SK-N-SH (cell line): ENCODE measurements at regions not wholly inside any gene's neighbourhood (a gene's known extent, or its start where the extent isn't known, plus 50 kb on each side); places are given as distances from the start of the nearest gene placed in this dataset.
"Not testable (repeated sequence)": the region's sequence is repeated elsewhere in the genome, so short reads cannot be mapped to it uniquely, and the experiment has no call there.

ENCODE experiments used
- CTCF ChIA-PET: fragments of 300-600, 350-600 bp; formaldehyde crosslinking; extraction: SDS; loops from one replicate; lab custom pipeline; 2021; lab: Yijun Ruan, JAX
- POLR2A ChIA-PET: fragments of 350-600 bp; sonication (Branson Sonifier 250); formaldehyde crosslinking; extraction: SDS; loops from one replicate; lab custom pipeline; 2020; ENCODE audit warnings: antibody characterized with exemption, inconsistent platforms; lab: Yijun Ruan, JAX
- DNase-seq: peaks from one replicate; pipeline ENCODE4 v3.0.0; 2012
- H2AFZ ChIP-seq: fragments of 200-600 bp; sonication (generic); 2 replicates; pipeline ENCODE4 v1.8.1; 2016; ENCODE audit warnings: antibody characterized with exemption, mild to moderate bottlenecking, low read depth
- H3F3A ChIP-seq: fragments of 200-600 bp; sonication (generic); replicated peaks from 2 replicates; pipeline ENCODE3; 2016; ENCODE audit warnings: antibody characterized with exemption, mild to moderate bottlenecking; ENCODE audit not compliant: insufficient read depth
- H3K27ac ChIP-seq, 2 experiments: fragments of 200-500 bp in 1 of 2; fragments of 200-600 bp in 1 of 2; sonication (Bioruptor generic) in 1 of 2; sonication (generic), shearing (Covaris generic) in 1 of 2; 2 replicates each; pipeline versions ENCODE4 v1.5.1 to v1.6.1; 2014 to 2016; ENCODE audit warnings: low read depth in 2 of 2, inconsistent platforms in 1 of 2, low read length in 1 of 2, mild to moderate bottlenecking in 1 of 2, mixed read lengths in 1 of 2
- H3K27me3 ChIP-seq: fragments of 200-600 bp; sonication (generic), shearing (Covaris generic); 2 replicates; pipeline ENCODE4 v1.6.1; 2016; ENCODE audit warnings: mixed run types; ENCODE audit not compliant: insufficient read depth
- H3K36me3 ChIP-seq, 2 experiments: fragments of 200-500 bp in 1 of 2; fragments of 200-600 bp in 1 of 2; sonication (Bioruptor generic) in 1 of 2; sonication (generic) in 1 of 2; replicated peaks in 1 of 2; 2 replicates each; pipeline versions ENCODE3 to v1.5.1; 2014 to 2016; ENCODE audit warnings: low read length in 1 of 2, mild to moderate bottlenecking in 1 of 2; ENCODE audit not compliant: insufficient read depth in 2 of 2, control insufficient read depth in 1 of 2
- H3K4me1 ChIP-seq, 2 experiments: fragments of 200-500 bp in 1 of 2; fragments of 200-600 bp in 1 of 2; sonication (Bioruptor generic) in 1 of 2; sonication (generic), shearing (Covaris generic) in 1 of 2; 2 replicates each; pipeline versions ENCODE4 v1.5.1 to v1.6.1; 2014 to 2016; ENCODE audit warnings: low read depth in 1 of 2, low read length in 1 of 2, mixed run types in 1 of 2; ENCODE audit not compliant: insufficient read depth in 2 of 2, control insufficient read depth in 1 of 2
- H3K4me2 ChIP-seq: fragments of 200-600 bp; sonication (generic), shearing (Covaris generic); 2 replicates; pipeline ENCODE4 v1.6.1; 2017; ENCODE audit warnings: mixed run types
- H3K4me3 ChIP-seq, 2 experiments: fragments of 200-500 bp in 1 of 2; fragments of 200-600 bp in 1 of 2; sonication (Bioruptor generic) in 1 of 2; sonication (generic), shearing (Covaris generic) in 1 of 2; 2 replicates each; pipeline versions ENCODE4 v1.5.1 to v1.8.1; 2014 to 2016; ENCODE audit warnings: low read depth in 2 of 2, inconsistent platforms in 1 of 2, low read length in 1 of 2, mild to moderate bottlenecking in 1 of 2, mixed read lengths in 1 of 2, moderate library complexity in 1 of 2
- H3K79me2 ChIP-seq: fragments of 200-600 bp; sonication (generic); 2 replicates; pipeline ENCODE4 v1.8.1; 2017; ENCODE audit warnings: mild to moderate bottlenecking; ENCODE audit not compliant: insufficient read depth
- H3K9ac ChIP-seq: fragments of 200-600 bp; sonication (generic); 2 replicates; pipeline ENCODE4 v1.6.1; 2017; ENCODE audit warnings: mixed run types
- H3K9me2 ChIP-seq: fragments of 200-600 bp; sonication (generic); 2 replicates; pipeline ENCODE4 v1.6.1; 2017; ENCODE audit warnings: mixed run types
- H3K9me3 ChIP-seq: fragments of 200-600 bp; sonication (generic); 2 replicates; pipeline ENCODE4 v1.6.1; 2017; ENCODE audit warnings: mixed run types, mild to moderate bottlenecking, moderate library complexity
- H4K20me1 ChIP-seq: fragments of 200-600 bp; sonication (generic); 2 replicates; pipeline ENCODE4 v1.6.1; 2017; ENCODE audit warnings: mild to moderate bottlenecking, mixed run types; ENCODE audit not compliant: insufficient read depth
- ELF1 ChIP-seq: IDR thresholded peaks from 2 replicates; pipeline ENCODE4 v1.4.0; 2012
- EP300 ChIP-seq, 2 experiments: IDR thresholded peaks; 2 replicates each; pipeline versions ENCODE4 v1.4.0 to v1.6.1; 2012; ENCODE audit warnings: borderline replicate concordance in 1 of 2, low read depth in 1 of 2, low read length in 1 of 2
- JUND ChIP-seq: IDR thresholded peaks from 2 replicates; pipeline ENCODE4 v1.4.0; 2012
- MXI1 ChIP-seq: IDR thresholded peaks from 2 replicates; pipeline ENCODE4 v1.6.1; 2012; ENCODE audit warnings: mild to moderate bottlenecking, low read depth, low read length, improper control_type of control experiment
- NRF1 ChIP-seq: IDR thresholded peaks from 2 replicates; pipeline ENCODE4 v1.6.1; 2012; ENCODE audit warnings: low read depth, mild to moderate bottlenecking, low read length
- RFX5 ChIP-seq: IDR thresholded peaks from 2 replicates; pipeline ENCODE4 v1.6.1; 2012; ENCODE audit warnings: mild to moderate bottlenecking, improper control_type of control experiment, low read length
- TAF1 ChIP-seq: IDR thresholded peaks from 2 replicates; pipeline ENCODE4 v1.6.1; 2012; ENCODE audit warnings: low read depth, mild to moderate bottlenecking, low read length, moderate library complexity, borderline replicate concordance
- TEAD4 ChIP-seq: IDR thresholded peaks from 2 replicates; pipeline ENCODE4 v1.4.0; 2012; ENCODE audit warnings: mild to moderate bottlenecking, borderline replicate concordance; ENCODE audit not compliant: insufficient read depth
- ZBTB33 ChIP-seq: IDR thresholded peaks from 2 replicates; pipeline ENCODE4 v1.4.0; 2012; ENCODE audit warnings: low read depth, borderline replicate concordance
- WGBS: methylation state at CpG from one replicate; pipeline ENCODE4 v1.1.6; 2017; ENCODE audit warnings: low lambda C conversion rate; 5-methylcytosine and 5-hydroxymethylcytosine counted together

GRCh38 chr11:134942681-134943080 lies 530.6 kb upstream of the B3GAT1 start (continued):
- TF ChIP-seq MXI1 (no peak), JUND (no peak), ELF1 (no peak), ZBTB33 (no peak), TAF1 (no peak)

GRCh38 chr11:134941936-134942600 lies 530.0 kb upstream of the B3GAT1 start:
- H3K4me3 ChIP-seq, H3K9me3 ChIP-seq, H3K27ac ChIP-seq, POLR2A ChIA-PET, H3K79me2 ChIP-seq, H3F3A ChIP-seq, H3K9ac ChIP-seq, H3K27me3 ChIP-seq, H3K4me2 ChIP-seq, H4K20me1 ChIP-seq, H2AFZ ChIP-seq, H3K9me2 ChIP-seq, H3K36me3 ChIP-seq: not testable (repeated sequence)
- peaks cover 0 to 23% of the 10 kb centered on the region in 2 experiments; a peak in 1 of 4 replicates for H3K4me1 ChIP-seq
- CTCF ChIA-PET: interaction anchor here (0.6 kb wide), 1 partner anchor 73 kb away, joined by 4 read pairs; no protein-coding TSS in a partner anchor
- peak; percentile 34 for DNase-seq
- 81% methylated on average over 17 of the region's 18 CpGs for WGBS

GRCh38 chr11:134941326-134941725 lies 529.3 kb upstream of the B3GAT1 start:
- H3F3A ChIP-seq: no peaks in the 10 kb centered on the region
- no peak overlapping the region for H2AFZ ChIP-seq
- no peak overlapping the region for H3K4me3 ChIP-seq
- no peak for TF ChIP-seq EP300 (IDR thresholded peaks at IDR 0.05; ENCODE audit: borderline replicate concordance in 1 of 2, low read depth in 1 of 2, low read length in 1 of 2)
- no peak for TF ChIP-seq RFX5
- TF ChIP-seq NRF1: no peak
- TF ChIP-seq TEAD4: no peak
- TF ChIP-seq, all 33 proteins: peak for 0
- Histone ChIP-seq H3K9me3 (no peaks in the 10 kb centered on the region), H3K27ac (no peak overlapping the region), H3K36me3 (no peaks in the 10 kb centered on the region), H3K27me3 (no peaks in the 10 kb centered on the region), H3K4me2 (no peak overlapping the region), H3K79me2 (no peaks in the 10 kb centered on the region), H3K9ac (no peak overlapping the region), H3K4me1 (peaks cover 0 to 23% of the 10 kb centered on the region in 2 experiments; a peak in 1 of 4 replicates), H3K9me2 (no peaks in the 10 kb centered on the region), H4K20me1 (no peaks in the 10 kb centered on the region)
- 49% methylated on average over 5 of the region's 5 CpGs for WGBS
- no peak for DNase-seq
- POLR2A ChIA-PET: no interaction called here
- CTCF ChIA-PET: interaction anchor here (3.0 kb wide), 1 partner anchor 73 kb away, joined by 16 read pairs; no protein-coding TSS in a partner anchor
